Activated naive CD4-positive, alpha-beta T cell treated with anti-CD3 and anti-CD28 coated beads, Interleukin-2, amount 50 U/mL, for 24 hours (primary cell): ENCODE measurements at regions not wholly inside any gene's neighbourhood (a gene's known extent, or its start where the extent isn't known, plus 50 kb on each side); places are given as distances from the start of the nearest gene placed in this dataset.
"Not testable (repeated sequence)": the region's sequence is repeated elsewhere in the genome, so short reads cannot be mapped to it uniquely, and the experiment has no call there.

ENCODE experiments used
- H3K27ac Mint-ChIP-seq: one replicate; pipeline ENCODE4 v1.8.0; 2021; ENCODE audit warnings: mild to moderate bottlenecking, mixed read lengths
- H3K27me3 Mint-ChIP-seq: one replicate; pipeline ENCODE4 v1.8.0; 2021; ENCODE audit warnings: mixed read lengths
- H3K36me3 Mint-ChIP-seq: one replicate; pipeline ENCODE4 v1.8.0; 2021; ENCODE audit warnings: mixed read lengths
- H3K4me1 Mint-ChIP-seq: one replicate; pipeline ENCODE4 v1.8.0; 2021; ENCODE audit warnings: mixed read lengths
- H3K4me3 Mint-ChIP-seq: one replicate; pipeline ENCODE4 v1.8.0; 2021; ENCODE audit warnings: mild to moderate bottlenecking, mixed read lengths
- H3K9me3 Mint-ChIP-seq: one replicate; pipeline ENCODE4 v1.8.0; 2021; ENCODE audit warnings: mixed read lengths

DNA sequence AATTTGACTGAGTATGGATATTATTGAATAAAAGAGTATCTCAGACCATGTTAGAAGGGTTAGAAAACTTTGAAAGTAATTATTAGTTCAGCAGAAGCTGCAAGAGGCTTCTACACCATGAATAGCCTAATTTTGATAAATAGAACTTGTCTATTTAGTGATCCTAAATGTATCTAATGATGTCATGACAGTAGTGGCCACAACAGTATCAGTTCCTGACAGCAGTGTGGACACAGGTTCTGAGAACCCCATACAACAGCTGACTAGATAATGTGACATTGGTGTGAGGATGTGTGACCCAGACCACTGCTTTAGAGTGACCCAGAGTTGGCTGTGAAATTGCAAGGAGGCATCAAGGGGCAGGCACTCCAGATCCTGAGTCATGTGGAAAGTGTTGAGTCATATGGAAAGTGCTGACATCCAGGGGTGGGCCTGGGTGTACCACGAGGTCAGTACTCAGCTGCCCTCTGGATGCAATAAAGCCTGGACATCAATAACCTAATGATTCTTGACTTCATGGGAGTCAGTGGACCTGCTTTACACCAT, 754.7 kb downstream of the DHX35 start:
- H3K36me3 Mint-ChIP-seq: no peaks in the 10 kb centered on the region
- H3K27me3 Mint-ChIP-seq: no peaks in the 10 kb centered on the region
- H3K27ac Mint-ChIP-seq: no peak overlapping the region
- peaks cover 5% of the 10 kb centered on the region for H3K9me3 Mint-ChIP-seq
- H3K4me3 Mint-ChIP-seq: no peak overlapping the region
- H3K4me1 Mint-ChIP-seq: no peaks in the 10 kb centered on the region

DNA sequence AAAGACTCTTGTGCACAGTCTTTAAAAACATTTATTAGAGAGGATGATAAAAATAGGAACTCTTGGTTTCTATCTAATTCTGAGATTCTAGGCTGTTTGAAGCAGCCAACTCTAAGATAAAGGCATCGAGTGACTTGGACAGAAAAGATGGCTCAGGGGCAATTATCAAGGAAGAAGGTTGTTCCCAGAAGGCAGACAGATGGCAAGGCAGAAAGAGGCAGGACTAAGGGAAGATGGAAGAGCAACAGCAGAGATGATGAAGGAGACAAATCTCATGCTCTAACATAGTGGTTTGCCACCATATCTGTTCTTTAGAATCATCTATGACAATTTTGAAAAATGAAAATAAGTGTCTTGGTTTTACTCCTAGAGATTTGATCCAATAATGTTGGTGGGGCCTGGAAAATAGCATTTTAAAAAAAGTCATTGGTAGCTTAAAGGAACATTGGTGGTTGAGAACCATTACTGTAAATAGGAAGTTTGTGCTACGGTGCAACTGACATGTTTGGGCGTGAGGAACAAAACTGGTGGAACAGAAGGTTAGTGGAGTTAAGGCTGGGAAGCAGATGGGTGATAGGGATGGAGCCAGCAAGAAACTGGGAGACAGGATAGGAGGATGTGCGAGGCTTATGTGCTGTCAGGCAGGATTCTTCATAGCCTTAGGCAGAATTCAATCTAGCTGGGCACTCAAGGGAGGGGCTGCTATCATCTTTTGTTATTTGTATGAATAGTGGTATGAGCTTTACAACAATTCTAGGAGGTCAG, 751.1 kb downstream of the DHX35 start:
- Mint-ChIP-seq H3K27me3 (no peaks in the 10 kb centered on the region), H3K27ac (no peak overlapping the region), H3K4me3 (no peak overlapping the region), H3K36me3 (no peaks in the 10 kb centered on the region), H3K9me3 (peaks cover 3% of the 10 kb centered on the region), H3K4me1 (no peaks in the 10 kb centered on the region)

DNA sequence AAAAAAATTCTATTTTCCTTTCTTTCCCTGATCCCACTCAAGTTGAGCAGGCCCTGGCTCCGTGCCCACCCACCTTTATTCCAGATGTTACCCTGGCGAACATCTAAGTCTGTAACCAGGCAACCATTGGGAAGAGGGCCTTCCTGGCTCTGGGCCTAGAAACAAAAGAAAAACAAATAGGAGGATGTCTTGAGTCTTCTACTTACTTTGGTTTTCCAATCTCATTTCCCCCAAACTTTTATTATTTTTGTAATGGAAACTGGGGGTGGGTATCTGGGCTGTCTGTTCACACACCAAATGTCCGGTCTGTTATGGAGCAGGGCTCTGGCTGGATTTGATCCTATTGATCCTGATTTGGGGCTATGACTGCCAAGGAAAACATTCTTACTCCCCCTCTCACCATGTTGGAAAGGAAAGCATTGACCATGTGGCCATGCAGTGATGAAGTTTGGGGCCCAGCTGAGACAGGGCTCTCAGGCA, 744.1 kb downstream of the DHX35 start:
- Mint-ChIP-seq H3K27me3 (no peaks in the 10 kb centered on the region), H3K9me3 (peaks cover 2% of the 10 kb centered on the region), H3K4me3 (no peak overlapping the region), H3K36me3 (no peaks in the 10 kb centered on the region), H3K27ac (no peak overlapping the region), H3K4me1 (no peaks in the 10 kb centered on the region)

DNA sequence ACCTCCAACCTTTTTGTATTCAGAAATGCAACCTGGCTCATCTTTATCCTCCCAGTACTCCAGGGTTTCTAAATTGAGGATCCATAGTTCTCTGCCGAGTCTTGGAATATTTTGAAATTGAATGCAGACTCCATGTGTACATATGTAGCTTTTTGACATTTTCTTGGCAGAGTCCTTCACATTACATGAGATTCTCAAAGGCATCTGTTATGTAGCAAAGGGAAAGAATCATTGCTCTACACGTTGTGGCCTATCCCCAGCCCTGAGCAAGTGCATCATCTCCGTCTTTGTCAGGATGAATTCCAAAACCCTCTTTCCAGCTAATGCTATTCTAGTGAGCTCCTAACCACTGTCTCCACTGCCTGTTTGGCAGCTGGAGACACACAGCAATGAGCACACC, 742.9 kb downstream of the DHX35 start:
- no peaks in the 10 kb centered on the region for H3K36me3 Mint-ChIP-seq
- H3K27ac Mint-ChIP-seq: no peak overlapping the region
- peaks cover 1% of the 10 kb centered on the region for H3K27me3 Mint-ChIP-seq
- no peaks in the 10 kb centered on the region for H3K4me1 Mint-ChIP-seq
- H3K4me3 Mint-ChIP-seq: no peak overlapping the region
- H3K9me3 Mint-ChIP-seq: peaks cover 5% of the 10 kb centered on the region

DNA sequence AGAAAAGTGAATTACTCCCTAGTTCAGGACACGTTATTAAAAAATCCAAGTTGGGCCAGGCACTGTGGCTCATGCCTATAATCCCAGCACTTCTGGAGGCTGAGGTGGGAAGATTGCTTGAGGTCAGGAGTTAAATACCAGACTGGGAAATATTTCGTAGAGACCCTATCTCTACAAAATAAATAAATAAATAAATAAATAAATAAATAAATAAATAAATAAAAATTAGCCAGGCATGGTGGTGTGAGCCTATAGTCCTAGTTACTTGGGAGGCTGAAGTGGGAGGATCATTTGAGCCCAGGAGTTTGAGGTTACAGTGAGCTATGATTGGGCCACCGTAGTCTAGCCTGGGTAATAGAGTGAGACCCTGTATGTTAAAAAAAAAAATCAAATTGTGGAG, 741.2 kb downstream of the DHX35 start:
- H3K36me3 Mint-ChIP-seq, H3K4me3 Mint-ChIP-seq, H3K4me1 Mint-ChIP-seq, H3K27me3 Mint-ChIP-seq, H3K9me3 Mint-ChIP-seq, H3K27ac Mint-ChIP-seq: not testable (repeated sequence)

DNA sequence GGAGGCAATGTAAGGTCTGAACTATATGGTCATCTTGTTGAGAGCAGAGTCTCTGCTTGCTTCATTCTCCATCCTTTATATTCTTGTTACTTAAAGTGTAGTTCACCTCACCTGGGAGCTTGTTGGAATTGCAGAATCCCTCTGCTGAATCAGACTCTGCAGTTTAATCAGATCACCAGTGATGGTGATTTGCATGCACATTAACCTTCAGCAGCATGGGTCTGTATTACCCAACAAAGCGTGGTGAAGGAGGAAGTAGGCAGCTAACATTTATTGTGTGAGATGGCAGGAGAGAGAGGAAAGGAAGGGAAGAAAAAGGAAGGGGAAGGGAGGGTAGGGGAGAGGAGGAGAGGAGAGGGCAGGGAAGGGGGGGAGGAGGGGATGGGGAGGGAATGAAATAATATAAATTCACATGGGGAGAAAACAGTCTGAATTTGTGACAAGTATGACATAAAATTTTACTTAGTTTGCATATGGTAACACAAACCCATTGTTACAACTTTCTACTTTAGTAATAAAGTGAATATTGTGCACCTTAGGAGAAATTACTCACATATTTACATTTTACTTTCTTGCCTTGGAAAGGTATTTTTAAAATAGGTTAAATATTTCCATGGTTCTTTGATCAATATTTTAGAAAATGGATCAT, 740.7 kb downstream of the DHX35 start:
- no peak overlapping the region for H3K27ac Mint-ChIP-seq
- no peaks in the 10 kb centered on the region for H3K4me1 Mint-ChIP-seq
- no peaks in the 10 kb centered on the region for H3K36me3 Mint-ChIP-seq
- peaks cover 1% of the 10 kb centered on the region for H3K27me3 Mint-ChIP-seq
- no peak overlapping the region for H3K4me3 Mint-ChIP-seq
- H3K9me3 Mint-ChIP-seq: peaks cover 5% of the 10 kb centered on the region

DNA sequence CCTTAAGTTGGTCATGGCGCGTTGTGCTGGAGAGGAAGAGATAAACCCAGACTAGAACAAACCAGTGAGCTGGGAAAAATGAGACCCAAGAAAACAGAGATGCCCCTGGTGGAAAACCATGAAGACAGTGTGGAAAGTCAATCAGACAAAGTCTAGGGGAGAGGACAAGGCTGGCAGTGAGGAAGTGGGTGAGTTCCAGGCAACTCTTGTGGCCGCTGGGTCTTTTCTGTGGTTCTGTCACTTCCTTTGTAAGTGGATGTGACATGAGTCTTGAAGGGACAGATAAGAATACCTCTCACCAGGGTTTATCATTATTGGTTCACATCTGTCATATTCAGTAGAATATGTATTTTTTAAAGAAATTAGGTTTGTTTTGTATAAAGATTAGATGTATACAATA, 738.4 kb downstream of the DHX35 start:
- Mint-ChIP-seq H3K27ac (no peak overlapping the region), H3K36me3 (no peaks in the 10 kb centered on the region), H3K27me3 (peaks cover 1% of the 10 kb centered on the region), H3K9me3 (peaks cover 5% of the 10 kb centered on the region), H3K4me3 (no peak overlapping the region), H3K4me1 (no peaks in the 10 kb centered on the region)

DNA sequence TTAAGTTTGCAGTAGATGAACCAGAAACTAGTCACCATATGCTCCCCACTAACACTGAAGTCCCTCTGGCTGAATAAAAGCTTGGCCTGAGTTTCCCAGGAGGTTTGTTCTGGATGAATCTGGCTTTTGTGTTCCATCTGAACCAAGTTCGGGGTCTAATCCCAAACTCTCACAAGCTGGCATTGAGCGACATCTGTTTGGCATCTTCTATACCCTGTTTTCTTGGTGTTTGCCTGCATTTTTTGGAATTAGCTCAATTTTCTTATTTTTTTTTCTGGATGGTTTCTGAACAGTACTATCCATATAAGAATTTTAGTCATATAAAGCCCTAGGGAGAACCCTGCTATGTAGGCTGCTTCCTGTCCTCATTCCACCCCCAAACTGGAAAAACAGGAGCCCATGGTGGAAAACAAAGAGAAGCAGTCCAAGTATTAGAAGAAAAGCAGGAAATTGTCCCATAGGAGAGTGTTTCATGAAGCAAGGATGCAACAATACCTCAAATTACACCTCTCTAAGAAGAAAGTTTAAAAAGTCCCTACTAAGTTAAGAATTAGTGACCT, 737.1 kb downstream of the DHX35 start:
- H3K27me3 Mint-ChIP-seq: peaks cover 1% of the 10 kb centered on the region
- no peaks in the 10 kb centered on the region for H3K4me1 Mint-ChIP-seq
- no peak overlapping the region for H3K27ac Mint-ChIP-seq
- peaks cover 5% of the 10 kb centered on the region for H3K9me3 Mint-ChIP-seq
- H3K36me3 Mint-ChIP-seq: no peaks in the 10 kb centered on the region
- no peak overlapping the region for H3K4me3 Mint-ChIP-seq

DNA sequence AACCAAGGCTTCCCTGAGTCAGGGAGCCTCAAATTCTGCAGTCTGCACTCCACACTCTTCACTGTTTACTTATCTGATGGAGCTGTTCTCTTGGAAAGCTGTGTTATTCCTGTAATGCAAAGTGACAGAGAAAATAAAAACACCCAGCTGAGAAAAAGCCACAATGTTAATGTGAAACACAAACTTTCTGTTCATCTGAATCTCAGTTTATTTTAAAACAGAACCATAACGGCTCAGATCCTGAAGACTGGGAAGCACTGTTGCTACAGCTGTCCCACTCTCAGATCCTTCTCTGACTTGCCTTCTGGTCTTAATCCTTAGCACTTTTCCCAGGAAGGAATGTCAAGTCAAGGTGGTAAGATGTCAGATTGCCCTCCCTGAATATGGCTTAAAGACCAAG, 736.6 kb downstream of the DHX35 start:
- no peak overlapping the region for H3K4me3 Mint-ChIP-seq
- H3K27ac Mint-ChIP-seq: no peak overlapping the region
- H3K36me3 Mint-ChIP-seq: no peaks in the 10 kb centered on the region
- H3K27me3 Mint-ChIP-seq: peaks cover 1% of the 10 kb centered on the region
- no peaks in the 10 kb centered on the region for H3K4me1 Mint-ChIP-seq
- peaks cover 5% of the 10 kb centered on the region for H3K9me3 Mint-ChIP-seq

DNA sequence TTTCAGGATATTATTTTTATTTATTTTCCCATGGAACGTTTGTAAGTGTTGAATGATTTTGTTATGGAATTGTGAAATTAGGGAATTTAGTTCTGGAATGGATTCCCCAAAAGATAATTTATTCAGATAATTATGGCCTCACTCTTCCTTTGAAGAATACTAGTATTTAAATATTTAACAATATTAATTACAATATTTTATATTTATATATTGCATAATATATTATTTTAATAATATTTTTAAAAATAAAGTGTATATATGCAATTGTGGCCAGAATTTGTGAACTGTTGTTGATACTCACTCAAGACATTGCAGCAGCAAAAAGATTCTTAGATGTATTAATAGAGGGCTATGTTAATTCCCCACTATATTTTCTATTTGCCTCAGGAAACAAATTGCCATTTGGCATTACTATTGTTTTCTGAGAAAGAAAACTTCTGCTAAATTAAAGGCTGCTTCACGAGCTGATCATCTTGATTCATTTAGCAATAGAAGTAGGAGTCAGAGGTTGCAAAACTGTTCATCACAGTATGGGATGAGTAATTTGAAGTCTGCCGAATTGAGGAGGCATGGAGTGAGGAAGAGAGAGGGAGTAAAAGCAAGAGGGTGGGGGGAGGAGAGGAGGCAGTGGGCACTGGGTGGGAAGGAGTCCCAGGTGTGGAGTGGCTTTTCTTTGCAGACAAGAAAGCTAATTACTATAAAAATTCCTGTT, 729.2 kb downstream of the DHX35 start:
- Mint-ChIP-seq H3K36me3 (no peaks in the 10 kb centered on the region), H3K9me3 (peaks cover 7% of the 10 kb centered on the region), H3K27me3 (peaks cover 2% of the 10 kb centered on the region), H3K4me1 (no peaks in the 10 kb centered on the region), H3K27ac (no peak overlapping the region), H3K4me3 (no peak overlapping the region)

DNA sequence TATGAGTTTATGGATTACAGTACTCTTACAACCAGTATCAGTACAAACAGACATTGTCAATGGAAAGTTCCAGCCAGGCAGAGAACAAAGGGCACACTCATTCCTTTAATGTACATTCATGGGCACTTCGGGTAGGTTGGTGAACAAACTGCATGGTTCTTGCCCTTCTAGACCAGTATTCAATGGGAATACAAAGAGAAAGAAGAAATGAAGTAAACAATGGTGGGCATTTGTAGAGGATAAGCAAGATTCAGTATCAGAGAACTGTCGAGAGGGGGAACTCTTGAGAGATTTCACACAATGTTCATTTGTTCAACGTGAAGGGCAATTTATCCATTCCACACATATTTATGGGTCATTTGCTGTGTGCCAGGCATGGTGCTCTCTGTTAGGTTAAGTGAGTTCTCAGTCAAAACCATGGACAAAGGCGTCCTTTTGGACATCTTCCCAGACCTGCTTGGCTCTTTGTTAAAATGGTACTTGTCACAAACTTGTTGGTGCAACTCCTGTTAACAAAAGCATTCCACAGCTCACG, 714.8 kb downstream of the DHX35 start:
- no peaks in the 10 kb centered on the region for H3K36me3 Mint-ChIP-seq
- H3K27ac Mint-ChIP-seq: no peak overlapping the region
- no peaks in the 10 kb centered on the region for H3K4me1 Mint-ChIP-seq
- no peak overlapping the region for H3K4me3 Mint-ChIP-seq
- no peaks in the 10 kb centered on the region for H3K9me3 Mint-ChIP-seq
- H3K27me3 Mint-ChIP-seq: no peaks in the 10 kb centered on the region

DNA sequence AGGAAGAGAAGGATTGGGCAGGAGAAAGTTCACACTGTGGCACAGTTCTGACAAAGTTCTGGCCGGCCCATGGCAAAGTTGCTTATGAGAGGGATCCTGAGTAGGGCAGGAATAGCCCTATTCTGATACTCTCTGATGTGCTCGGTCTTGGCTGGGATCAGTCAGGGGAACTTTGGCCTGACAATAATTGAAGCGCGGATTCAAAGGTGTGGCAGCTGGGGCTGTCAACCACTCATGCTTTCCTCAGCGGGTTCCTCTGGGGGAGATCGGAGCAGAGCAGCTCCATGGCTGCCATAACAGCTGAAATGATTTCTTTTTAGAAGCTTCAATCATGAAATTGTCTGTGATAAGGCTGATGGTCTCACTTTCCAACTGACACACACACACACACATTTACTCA, 714.1 kb downstream of the DHX35 start:
- no peak overlapping the region for H3K4me3 Mint-ChIP-seq
- no peaks in the 10 kb centered on the region for H3K27me3 Mint-ChIP-seq
- no peak overlapping the region for H3K27ac Mint-ChIP-seq
- no peaks in the 10 kb centered on the region for H3K4me1 Mint-ChIP-seq
- no peaks in the 10 kb centered on the region for H3K9me3 Mint-ChIP-seq
- H3K36me3 Mint-ChIP-seq: no peaks in the 10 kb centered on the region

DNA sequence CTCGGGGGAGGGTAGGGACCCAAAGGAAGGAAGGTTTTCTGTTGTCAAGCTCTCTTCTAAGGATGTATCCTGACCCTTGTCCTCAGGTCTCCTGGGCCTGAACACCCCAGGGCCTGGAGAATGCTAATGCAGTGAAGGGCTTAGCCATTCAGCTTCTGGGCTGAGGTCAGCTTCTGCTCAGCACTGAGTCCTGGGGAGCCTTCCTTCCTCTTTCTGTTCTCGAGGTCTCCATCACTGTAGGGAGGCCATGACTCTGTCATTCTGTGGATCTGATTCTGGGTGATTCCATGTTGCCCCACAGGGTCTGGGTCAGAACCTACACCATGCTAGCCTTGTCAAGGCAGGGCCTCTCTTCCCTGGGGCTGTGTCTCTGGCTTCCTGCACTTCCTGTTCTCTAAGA, 712.7 kb downstream of the DHX35 start:
- H3K27ac Mint-ChIP-seq: no peak overlapping the region
- H3K27me3 Mint-ChIP-seq: no peaks in the 10 kb centered on the region
- H3K36me3 Mint-ChIP-seq: no peaks in the 10 kb centered on the region
- no peak overlapping the region for H3K4me3 Mint-ChIP-seq
- no peaks in the 10 kb centered on the region for H3K9me3 Mint-ChIP-seq
- H3K4me1 Mint-ChIP-seq: no peaks in the 10 kb centered on the region

DNA sequence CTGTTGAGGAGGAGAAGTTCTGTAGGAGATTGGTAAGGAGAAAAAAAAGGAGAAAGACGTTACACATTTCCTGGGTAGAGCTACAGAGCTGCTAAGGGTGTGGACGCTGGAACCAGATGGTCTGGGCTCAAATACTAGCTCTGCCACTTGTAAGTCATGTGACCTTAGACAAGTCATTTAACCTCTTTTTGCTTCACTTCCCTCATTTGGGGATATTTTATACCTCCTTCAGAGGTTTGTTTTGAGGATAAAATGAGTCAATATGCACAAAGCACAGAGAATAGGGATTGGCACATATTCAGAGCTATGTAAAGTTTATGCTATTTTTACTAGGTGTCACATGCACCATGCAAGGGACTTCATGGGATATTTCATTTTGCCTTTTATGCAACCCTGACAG, 708.8 kb downstream of the DHX35 start:
- Mint-ChIP-seq H3K27me3 (peaks cover 4% of the 10 kb centered on the region), H3K9me3 (no peaks in the 10 kb centered on the region), H3K4me3 (no peak overlapping the region), H3K27ac (no peak overlapping the region), H3K4me1 (no peaks in the 10 kb centered on the region), H3K36me3 (no peaks in the 10 kb centered on the region)

DNA sequence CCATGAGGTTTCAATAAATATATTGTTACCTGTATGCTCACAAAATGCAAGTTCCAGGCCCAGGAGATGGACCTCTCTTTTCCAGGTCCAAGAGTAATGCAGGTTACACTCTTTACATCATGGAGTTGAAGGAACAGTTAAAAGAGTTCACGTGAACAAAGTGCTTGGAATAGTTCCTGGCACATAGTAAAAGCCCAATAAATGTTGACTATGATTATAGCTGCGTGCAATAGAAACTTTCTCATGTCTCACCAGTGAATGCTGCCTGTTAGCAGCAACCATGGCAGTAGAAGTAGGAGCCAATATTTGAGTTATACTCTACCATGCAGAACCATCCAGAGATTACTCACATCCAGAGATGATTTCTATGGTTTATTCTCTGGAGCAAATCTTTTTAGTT, 707.5 kb downstream of the DHX35 start:
- no peaks in the 10 kb centered on the region for H3K4me1 Mint-ChIP-seq
- H3K27ac Mint-ChIP-seq: no peak overlapping the region
- H3K9me3 Mint-ChIP-seq: no peaks in the 10 kb centered on the region
- H3K27me3 Mint-ChIP-seq: peaks cover 7% of the 10 kb centered on the region
- no peak overlapping the region for H3K4me3 Mint-ChIP-seq
- no peaks in the 10 kb centered on the region for H3K36me3 Mint-ChIP-seq
